CD4-positive, alpha-beta T cell (primary cell): ENCODE measurements at regions not wholly inside any gene's neighbourhood (a gene's known extent, or its start where the extent isn't known, plus 50 kb on each side); places are given as distances from the start of the nearest gene placed in this dataset.
"Not testable (repeated sequence)": the region's sequence is repeated elsewhere in the genome, so short reads cannot be mapped to it uniquely, and the experiment has no call there.

ENCODE experiments used
- ATAC-seq: fragments of 200-7000 bp; cut with Tn5 transposase; one replicate; pipeline ENCODE4 v1.10.0; 2022; ENCODE audit warnings: mild to moderate bottlenecking; ENCODE audit not compliant: poor library complexity
- CTCF ChIA-PET: fragments of 350-600 bp; sonication (Branson Sonifier 250); formaldehyde crosslinking; loops from one replicate; lab custom pipeline; 2021; ENCODE audit warnings: antibody characterized with exemption, inconsistent platforms; lab: Charles Lee
- POLR2A ChIA-PET: fragments of 350-600 bp; sonication (Branson Sonifier 250); formaldehyde crosslinking; loops from one replicate; lab custom pipeline; 2021; ENCODE audit warnings: antibody characterized with exemption, inconsistent platforms; lab: Charles Lee
- DNase-seq, 14 experiments: peaks; one replicate each; pipeline ENCODE4 v3.0.0-alpha.2; 2013 to 2020; ENCODE audit warnings: mixed read lengths in 2 of 14
- H3K27ac ChIP-seq, 2 donors: one replicate each; pipeline versions ENCODE4 v1.5.1 to v1.7.0; 2013; ENCODE audit warnings: low read length in 2 of 2, low read depth in 1 of 2, mild to moderate bottlenecking in 1 of 2
- H3K27me3 ChIP-seq, 2 experiments: 1 replicate in 1 of 2; 2 replicates in 1 of 2; pipeline versions ENCODE4 v1.6.1 to v1.7.0; 2013; ENCODE audit warnings: low read length in 2 of 2, control low read depth in 1 of 2, mild to moderate bottlenecking in 1 of 2, moderate library complexity in 1 of 2; ENCODE audit not compliant: insufficient read depth in 2 of 2, control insufficient read depth in 1 of 2
- H3K36me3 ChIP-seq: one replicate; pipeline ENCODE4 v1.6.1; 2013; ENCODE audit warnings: low read length, control low read depth; ENCODE audit not compliant: insufficient read depth
- H3K4me1 ChIP-seq: one replicate; pipeline ENCODE4 v1.6.1; 2013; ENCODE audit warnings: low read length, control low read depth; ENCODE audit not compliant: insufficient read depth
- H3K4me3 ChIP-seq: one replicate; pipeline ENCODE4 v1.5.1; 2013; ENCODE audit warnings: mild to moderate bottlenecking, low read length, moderate library complexity
- H3K9me3 ChIP-seq, 2 experiments: 1 replicate in 1 of 2; 2 replicates in 1 of 2; pipeline versions ENCODE4 v1.6.1 to v1.7.0; 2013; ENCODE audit warnings: low read length in 2 of 2, mild to moderate bottlenecking in 2 of 2, control low read depth in 1 of 2, moderate library complexity in 1 of 2; ENCODE audit not compliant: control insufficient read depth in 1 of 2, insufficient read depth in 1 of 2
- H3K27ac Mint-ChIP-seq: one replicate; pipeline ENCODE4 v1.8.0; 2020; ENCODE audit warnings: mixed read lengths
- H3K27me3 Mint-ChIP-seq: one replicate; pipeline ENCODE4 v1.8.0; 2021; ENCODE audit warnings: mixed read lengths
- H3K36me3 Mint-ChIP-seq: one replicate; pipeline ENCODE4 v1.8.0; 2021; ENCODE audit warnings: low read depth, mixed read lengths
- H3K4me1 Mint-ChIP-seq: one replicate; pipeline ENCODE4 v1.8.0; 2021; ENCODE audit warnings: low read depth, mixed read lengths
- H3K4me3 Mint-ChIP-seq: one replicate; pipeline ENCODE4 v1.8.0; 2020; ENCODE audit warnings: mild to moderate bottlenecking, mixed read lengths
- H3K9me3 Mint-ChIP-seq: one replicate; pipeline ENCODE4 v1.8.0; 2020; ENCODE audit warnings: mixed read lengths
- CTCF ChIP-seq: fragments of 200-600 bp; IDR thresholded peaks from one replicate; pipeline ENCODE4 v1.8.0; 2022; ENCODE audit warnings: antibody characterized with exemption, mild to moderate bottlenecking
- intact Hi-C, 2 experiments: fragments of 100-400 bp; cut with DNase I in 1 of 2; cut with micrococcal nuclease in 1 of 2; formaldehyde crosslinking; loops; one replicate each; pipeline versions ENCODE4 v1.15.1 to v1.9.0; 2023 to 2025; cut with DNase I, micrococcal nuclease

- H3K27me3 Mint-ChIP-seq, result no peaks in the 10 kb centered on the region
- CTCF ChIA-PET, result no interaction called here
These were observed 662.0 kb upstream of the ANKRD30A start for GRCh38 chr10:36463390-36463789.

DNA sequence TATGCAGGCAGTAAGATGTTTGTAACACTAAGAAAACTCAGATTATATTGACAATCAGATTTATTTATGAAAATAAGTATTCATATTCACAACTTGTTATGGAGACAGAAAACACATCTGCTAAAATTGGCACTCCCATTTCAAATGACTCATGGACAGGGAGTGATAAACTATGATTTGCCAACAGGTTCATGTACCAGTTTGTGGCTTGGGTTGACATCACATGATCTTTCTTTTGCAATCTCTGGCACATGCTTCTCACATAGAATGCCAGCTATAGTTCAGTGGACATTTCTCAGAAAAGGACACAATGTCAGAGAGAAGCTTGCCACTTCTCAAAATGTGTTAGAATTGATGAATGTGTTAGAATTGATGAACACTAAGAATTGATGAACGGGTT, 663.2 kb upstream of the ANKRD30A start:
- ChIA-PET CTCF (no interaction called here), POLR2A (no interaction called here)
- Mint-ChIP-seq H3K4me1 (no peaks in the 10 kb centered on the region), H3K4me3 (no peak overlapping the region), H3K36me3 (no peaks in the 10 kb centered on the region), H3K9me3 (peaks cover 9% of the 10 kb centered on the region), H3K27me3 (no peaks in the 10 kb centered on the region), H3K27ac (no peak overlapping the region)
- Histone ChIP-seq H3K4me1 (no peaks in the 10 kb centered on the region), H3K4me3 (no peak overlapping the region), H3K9me3 (peaks cover 4 to 6% of the 10 kb centered on the region in 2 experiments), H3K36me3 (no peaks in the 10 kb centered on the region), H3K27ac (no peak overlapping the region), H3K27me3 (no peaks in the 10 kb centered on the region)
- DNase-seq (no peak), ATAC-seq (no peak)
- intact Hi-C loops, result no loop called here
- no peak for TF ChIP-seq CTCF

More at GRCh38 chr10:36463390-36463789, 662.0 kb upstream of the ANKRD30A start:
- H3K4me1 Mint-ChIP-seq, result no peaks in the 10 kb centered on the region
- DNase-seq (no peak), ATAC-seq (no peak)
- no peaks in the 10 kb centered on the region for H3K36me3 Mint-ChIP-seq
- TF ChIP-seq CTCF, result no peak
- peaks cover 0 to 4% of the 10 kb centered on the region in 2 experiments for H3K9me3 ChIP-seq
- no peaks in the 10 kb centered on the region for H3K27me3 ChIP-seq
- H3K27ac ChIP-seq, result no peak overlapping the region
- peaks cover 6% of the 10 kb centered on the region for H3K9me3 Mint-ChIP-seq
- no peaks in the 10 kb centered on the region for H3K36me3 ChIP-seq
- intact Hi-C loops, result no loop called here
- H3K4me3 ChIP-seq, result no peak overlapping the region
- H3K27ac Mint-ChIP-seq, result no peak overlapping the region
- no peaks in the 10 kb centered on the region for H3K4me1 ChIP-seq
- no peak overlapping the region for H3K4me3 Mint-ChIP-seq
- POLR2A ChIA-PET, result no interaction called here

DNA sequence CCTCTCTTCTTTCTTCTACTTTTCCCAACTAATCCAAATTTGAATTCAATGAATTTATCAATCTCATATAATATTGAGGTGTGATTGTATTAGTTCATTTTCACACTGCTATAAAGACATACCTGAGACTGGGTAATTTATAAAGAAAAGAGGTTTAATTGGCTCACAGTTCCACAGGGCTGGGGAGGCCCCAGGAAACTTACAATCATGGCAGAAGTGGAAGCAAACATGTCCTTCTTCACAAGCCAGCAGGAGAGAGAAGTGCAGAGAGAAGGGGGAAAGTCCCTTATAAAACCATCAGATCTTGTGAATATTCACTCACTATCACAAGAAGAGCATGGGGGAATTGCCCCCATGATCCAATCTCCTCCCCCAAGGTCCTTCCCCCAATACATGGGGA, 667.0 kb upstream of the ANKRD30A start:
- CTCF ChIA-PET, H3K27me3 ChIP-seq, H3K4me3 Mint-ChIP-seq, H3K36me3 ChIP-seq, H3K4me1 Mint-ChIP-seq, H3K27ac ChIP-seq, H3K27me3 Mint-ChIP-seq, H3K4me3 ChIP-seq, ATAC-seq, DNase-seq, H3K4me1 ChIP-seq, H3K27ac Mint-ChIP-seq, intact Hi-C loops, H3K36me3 Mint-ChIP-seq, POLR2A ChIA-PET: not testable (repeated sequence)
- H3K9me3 Mint-ChIP-seq, result peaks cover 10% of the 10 kb centered on the region
- peaks cover 6 to 13% of the 10 kb centered on the region in 2 experiments for H3K9me3 ChIP-seq

DNA sequence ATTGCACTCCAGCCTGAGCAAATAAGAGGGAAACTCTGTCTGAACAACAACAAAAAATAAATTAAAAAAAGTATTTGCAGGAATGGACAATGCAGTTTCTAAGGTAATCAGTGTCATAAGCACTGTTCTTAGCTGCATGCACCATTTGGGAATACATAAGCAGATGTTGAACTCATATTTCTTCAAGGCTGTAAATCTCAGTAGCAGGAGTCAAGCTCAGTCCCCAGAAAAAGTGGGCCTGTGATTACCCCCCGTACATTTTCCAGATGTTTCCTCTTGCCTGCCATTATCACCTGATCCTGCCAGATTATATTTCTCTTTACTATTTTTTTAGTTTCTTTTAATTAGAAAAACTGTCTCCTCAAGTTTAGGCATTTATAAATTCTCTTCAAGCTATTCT, 667.6 kb upstream of the ANKRD30A start:
- POLR2A ChIA-PET, result no interaction called here
- Histone ChIP-seq H3K27me3 (no peaks in the 10 kb centered on the region), H3K27ac (no peak overlapping the region), H3K9me3 (peaks cover 6 to 13% of the 10 kb centered on the region in 2 experiments), H3K4me1 (no peaks in the 10 kb centered on the region), H3K4me3 (no peak overlapping the region), H3K36me3 (no peaks in the 10 kb centered on the region)
- Mint-ChIP-seq H3K27ac (no peak overlapping the region), H3K36me3 (no peaks in the 10 kb centered on the region), H3K4me1 (no peaks in the 10 kb centered on the region), H3K9me3 (peaks cover 10% of the 10 kb centered on the region), H3K27me3 (no peaks in the 10 kb centered on the region), H3K4me3 (no peak overlapping the region)
- no peak for TF ChIP-seq CTCF
- intact Hi-C loops, result no loop called here
- ATAC-seq (no peak), DNase-seq (no peak)
- CTCF ChIA-PET, result no interaction called here
